Glutamatergic neuron (in vitro differentiated cells): ENCODE measurements at regions not wholly inside any gene's neighbourhood (a gene's known extent, or its start where the extent isn't known, plus 50 kb on each side); places are given as distances from the start of the nearest gene placed in this dataset.
"Not testable (repeated sequence)": the region's sequence is repeated elsewhere in the genome, so short reads cannot be mapped to it uniquely, and the experiment has no call there.

Experiments
- DNase-seq: peaks from one replicate; pipeline ENCODE4 v3.0.0; 2022
- H3K27ac Mint-ChIP-seq: one replicate; pipeline ENCODE4 v1.8.0; 2020; ENCODE audit warnings: mild to moderate bottlenecking, mixed read lengths, inconsistent platforms; ENCODE audit not compliant: unreplicated experiment
- H3K27me3 Mint-ChIP-seq: one replicate; pipeline ENCODE4 v1.8.0; 2020; ENCODE audit warnings: mild to moderate bottlenecking, moderate library complexity, mixed read lengths, inconsistent platforms; ENCODE audit not compliant: unreplicated experiment
- H3K36me3 Mint-ChIP-seq: one replicate; pipeline ENCODE4 v1.8.0; 2020; ENCODE audit warnings: mild to moderate bottlenecking, mixed read lengths, inconsistent platforms; ENCODE audit not compliant: unreplicated experiment
- H3K4me1 Mint-ChIP-seq: one replicate; pipeline ENCODE4 v1.8.0; 2020; ENCODE audit warnings: mild to moderate bottlenecking, low read depth, mixed read lengths, inconsistent platforms; ENCODE audit not compliant: unreplicated experiment
- H3K4me3 Mint-ChIP-seq: one replicate; pipeline ENCODE4 v1.8.0; 2020; ENCODE audit warnings: mild to moderate bottlenecking, mixed read lengths, inconsistent platforms; ENCODE audit not compliant: unreplicated experiment
- H3K9me3 Mint-ChIP-seq: one replicate; pipeline ENCODE4 v1.8.0; 2020; ENCODE audit warnings: mild to moderate bottlenecking, moderate library complexity, mixed read lengths, inconsistent platforms; ENCODE audit not compliant: unreplicated experiment
- CTCF ChIP-seq: fragments of 200-600 bp; sonication (generic); IDR thresholded peaks from one replicate; pipeline ENCODE4 v1.5.0; 2021; ENCODE audit not compliant: partially characterized antibody, unreplicated experiment

DNA sequence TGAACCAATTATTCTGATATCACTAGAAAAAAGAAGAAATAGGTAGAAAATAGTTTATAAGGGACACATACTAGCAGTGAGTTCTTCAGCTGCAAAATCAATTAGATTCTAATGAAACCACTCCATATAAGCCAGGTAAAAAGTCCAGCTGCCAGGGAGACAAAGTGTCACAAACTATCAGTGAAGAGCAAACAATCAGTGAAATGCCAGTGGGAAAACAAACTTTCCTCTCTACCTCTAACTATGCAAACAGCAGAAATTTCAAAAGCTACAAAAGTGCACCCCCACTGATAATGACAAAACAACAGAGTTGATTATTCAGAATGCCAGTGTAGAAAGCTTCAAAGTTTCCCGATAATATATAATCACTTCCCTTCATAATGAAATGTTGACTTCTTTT lies 637.2 kb upstream of the ITGA1 start:
- DNase-seq = no peak

DNA sequence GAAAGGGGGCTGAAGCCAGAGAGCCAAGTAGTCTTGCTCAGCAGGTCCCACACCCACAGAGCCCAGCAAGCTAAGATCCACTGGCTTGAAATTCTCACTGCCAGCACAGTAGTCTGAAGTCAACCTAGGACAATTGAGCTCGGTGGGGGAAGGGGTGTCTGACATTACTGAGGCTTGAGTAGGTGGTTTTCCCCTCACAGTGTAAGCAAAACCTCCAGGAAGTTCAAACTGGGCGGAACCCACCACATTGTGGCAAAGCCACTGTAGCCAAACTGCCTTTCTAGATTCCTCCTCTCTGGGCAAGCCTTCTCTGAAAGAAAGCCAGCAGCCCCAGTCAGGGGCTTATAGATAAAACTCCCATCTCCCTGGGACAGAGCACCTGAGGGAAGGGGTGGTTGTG lies 630.9 kb upstream of the ITGA1 start:
- H3K27ac Mint-ChIP-seq, DNase-seq, H3K27me3 Mint-ChIP-seq, H3K4me1 Mint-ChIP-seq, H3K36me3 Mint-ChIP-seq, H3K4me3 Mint-ChIP-seq, H3K9me3 Mint-ChIP-seq: not testable (repeated sequence)

More for the DNA sequence above, 637.2 kb upstream of the ITGA1 start:
- Mint-ChIP-seq H3K4me1 (peaks cover 2% of the 10 kb centered on the region), H3K4me3 (no peak overlapping the region), H3K27me3 (no peaks in the 10 kb centered on the region), H3K27ac (no peak overlapping the region), H3K36me3 (no peaks in the 10 kb centered on the region), H3K9me3 (no peaks in the 10 kb centered on the region)
- no peak for TF ChIP-seq CTCF

DNA sequence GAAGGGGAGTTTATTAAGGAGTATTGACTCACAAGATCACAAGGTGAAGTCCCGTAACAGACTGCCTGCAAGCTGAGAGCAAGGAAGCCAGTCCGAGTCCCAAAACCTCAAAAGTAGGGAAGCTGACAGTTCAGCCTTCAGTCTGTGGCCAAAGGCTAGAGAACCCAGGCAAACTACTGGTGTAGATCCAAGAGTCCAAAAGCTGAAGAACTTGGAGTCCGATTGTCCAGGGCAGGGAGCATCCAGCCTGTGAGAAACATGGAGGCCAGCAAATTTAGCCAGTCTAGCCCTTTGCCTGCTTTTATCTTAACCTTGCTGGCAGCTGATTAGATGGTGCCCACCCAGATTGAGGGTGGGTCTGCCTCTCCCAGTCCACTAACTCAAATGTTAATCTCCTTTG lies 621.9 kb upstream of the ITGA1 start:
- not testable (repeated sequence) for DNase-seq, H3K9me3 Mint-ChIP-seq, H3K4me3 Mint-ChIP-seq, H3K4me1 Mint-ChIP-seq, H3K27ac Mint-ChIP-seq, H3K27me3 Mint-ChIP-seq, H3K36me3 Mint-ChIP-seq

DNA sequence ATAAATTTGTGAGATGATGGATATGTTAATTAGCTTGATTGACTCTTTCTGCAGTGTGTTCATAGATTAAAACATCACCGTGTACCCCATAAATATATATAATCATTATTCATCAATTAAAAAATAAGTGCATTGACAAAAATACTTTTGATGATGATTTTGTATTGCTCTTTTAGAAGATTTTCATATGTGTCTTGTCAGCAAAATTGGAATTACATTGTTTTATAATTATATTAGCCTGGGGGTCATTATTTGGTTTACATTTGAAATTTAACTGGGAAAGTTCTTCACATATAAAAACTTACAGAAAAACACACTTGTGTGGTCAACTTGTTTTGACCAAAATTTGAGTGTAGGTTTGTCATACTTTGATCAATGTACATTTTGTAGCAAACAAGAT lies 614.6 kb upstream of the ITGA1 start:
- no peaks in the 10 kb centered on the region for H3K4me1 Mint-ChIP-seq
- TF ChIP-seq CTCF = no peak
- H3K4me3 Mint-ChIP-seq = no peak overlapping the region
- no peak overlapping the region for H3K27ac Mint-ChIP-seq
- H3K36me3 Mint-ChIP-seq = no peaks in the 10 kb centered on the region
- H3K9me3 Mint-ChIP-seq = no peaks in the 10 kb centered on the region
- no peaks in the 10 kb centered on the region for H3K27me3 Mint-ChIP-seq
- DNase-seq = no peak

DNA sequence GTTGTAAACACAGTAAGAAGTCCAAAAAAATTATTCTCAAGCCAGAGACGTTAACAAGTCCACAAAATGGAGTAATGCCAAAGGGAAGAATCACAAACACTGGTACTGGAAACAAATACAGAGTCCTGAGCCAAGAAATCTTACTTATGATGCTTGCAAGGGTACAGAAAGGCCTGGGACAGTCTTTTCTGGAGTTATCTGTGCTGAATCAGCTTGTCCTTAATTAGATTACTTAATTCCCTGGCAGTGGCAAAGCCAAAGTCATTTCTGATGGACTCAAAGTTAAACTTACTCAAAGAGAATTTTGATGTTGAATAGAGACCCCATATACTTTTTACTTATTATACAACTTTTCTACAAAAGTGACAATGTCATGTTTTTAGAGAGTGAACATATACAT lies 610.5 kb upstream of the ITGA1 start:
- no peak for DNase-seq
- Mint-ChIP-seq H3K36me3 (no peaks in the 10 kb centered on the region), H3K27ac (no peak overlapping the region), H3K4me1 (no peaks in the 10 kb centered on the region), H3K27me3 (no peaks in the 10 kb centered on the region), H3K4me3 (no peak overlapping the region), H3K9me3 (no peaks in the 10 kb centered on the region)
- TF ChIP-seq CTCF = no peak

- H3K27ac Mint-ChIP-seq = no peak overlapping the region
- H3K36me3 Mint-ChIP-seq = no peaks in the 10 kb centered on the region
- no peaks in the 10 kb centered on the region for H3K4me1 Mint-ChIP-seq
- TF ChIP-seq CTCF = no peak
- no peaks in the 10 kb centered on the region for H3K9me3 Mint-ChIP-seq
- DNase-seq = no peak
- H3K27me3 Mint-ChIP-seq = no peaks in the 10 kb centered on the region
- H3K4me3 Mint-ChIP-seq = no peak overlapping the region
Observed at GRCh38 chr5:52181403-52181802, 606.3 kb upstream of the ITGA1 start.
